ENCODE measurements at regions not wholly inside any gene's neighbourhood (a gene's known extent, or its start where the extent isn't known, plus 50 kb on each side); places are given as distances from the start of the nearest gene placed in this dataset.

DNA sequence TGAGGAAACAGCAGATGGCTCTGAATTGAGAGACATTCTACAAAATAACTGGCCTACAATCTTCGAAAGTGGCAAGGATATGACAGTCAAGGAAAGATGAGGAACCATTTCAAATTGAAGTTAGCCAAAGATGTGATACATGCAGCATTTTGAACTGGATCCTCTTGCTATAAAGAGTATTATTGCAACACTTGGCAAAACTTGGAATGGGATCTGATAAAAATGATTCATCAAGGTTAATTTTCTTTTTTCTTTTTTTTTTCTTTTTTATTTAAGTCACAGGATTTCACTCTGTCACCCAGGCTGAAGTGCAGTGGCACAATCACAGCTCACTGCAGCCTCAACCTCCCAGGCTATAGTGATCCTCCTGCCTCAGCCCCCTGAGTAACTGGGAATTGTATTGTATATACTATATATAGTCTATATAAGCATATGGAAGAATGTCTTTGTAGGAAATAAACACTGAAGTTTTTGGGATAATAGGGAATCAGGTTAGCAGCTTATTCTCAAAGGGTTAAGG is 49.8 kb upstream of the GJA8 start:
- Histone ChIP-seq H4K20me1 (ENCODE audit: low read length) (no peaks in the 10 kb centered on the region), H3K4me1 (ENCODE audit: insufficient read depth, low read length) (peaks cover 43% of the 10 kb centered on the region), H3K9me3 (ENCODE audit: low read length) (no peaks in the 10 kb centered on the region), H3K4me2 (ENCODE audit: low read length) (no peak overlapping the region), H3K4me3 (ENCODE audit: low read length) (no peak overlapping the region), H3K9me2 (replicated peaks; ENCODE audit: low read length) (no peaks in the 10 kb centered on the region), H2AFZ (ENCODE audit: low read length) (no peak overlapping the region), H3K27me3 (ENCODE audit: low read length) (no peaks in the 10 kb centered on the region), H3K79me2 (ENCODE audit: low read length) (no peaks in the 10 kb centered on the region), H3K36me3 (ENCODE audit: low read depth, low read length) (no peaks in the 10 kb centered on the region), H3K27ac (ENCODE audit: low read length) (no peak overlapping the region), H3K9ac (ENCODE audit: low read length) (no peak overlapping the region), H3F3A (ENCODE audit: low read length, unreplicated experiment) (peaks cover 7% of the 10 kb centered on the region)
- TF ChIP-seq EZH2 (IDR thresholded peaks at IDR 0.05; ENCODE audit: low read length, unreplicated experiment) = no peak
- no peak for TF ChIP-seq EZH2phosphoT487 (IDR thresholded peaks at IDR 0.05; ENCODE audit: borderline replicate concordance, low read length)
- no peak for TF ChIP-seq CTCF (conservative IDR thresholded peaks at IDR 0.05; ENCODE audit: low read depth, low read length)
- ChIA-PET CTCF (no interaction called here), POLR2A (ENCODE audit: unreplicated experiment) (no interaction called here)
- ATAC-seq (no peak), DNase-seq (peak; percentile 31)
- intact Hi-C loops (cut with micrococcal nuclease) = no loop called here
- BruUV-seq (replicated peaks) = no TSS peak
